ENCODE measurements at regions not wholly inside any gene's neighbourhood (a gene's known extent, or its start where the extent isn't known, plus 50 kb on each side); places are given as distances from the start of the nearest gene placed in this dataset.

GRCh38 chr12:92047393-92047826 is 98.2 kb downstream of the BTG1 start:
- no peak for TF ChIP-seq CTCF (IDR thresholded peaks at IDR 0.05)
- TF ChIP-seq POLR2A (IDR thresholded peaks at IDR 0.05) = no peak
- TF ChIP-seq POLR2AphosphoS5 (IDR thresholded peaks at IDR 0.05) = no peak
- no peak for TF ChIP-seq EP300 (IDR thresholded peaks at IDR 0.05)

All from sigmoid colon (tissue), 4 donors.